GM06990 (cell line): ENCODE measurements at regions not wholly inside any gene's neighbourhood (a gene's known extent, or its start where the extent isn't known, plus 50 kb on each side); places are given as distances from the start of the nearest gene placed in this dataset.

Experiments used
- DNase-seq: peaks from one replicate; pipeline ENCODE4 v3.0.0-alpha.2; 2011; ENCODE audit not compliant: insufficient read length; ENCODE audit errors: extremely low read depth
- H3K27me3 ChIP-seq: replicated peaks from 2 replicates; pipeline ENCODE4 v1.6.0; 2011; ENCODE audit warnings: low read length; ENCODE audit not compliant: control insufficient read depth, insufficient read depth
- H3K36me3 ChIP-seq: 2 replicates; pipeline ENCODE4 v1.5.1; 2011; ENCODE audit warnings: low read length; ENCODE audit not compliant: control insufficient read depth, insufficient read depth
- H3K4me3 ChIP-seq: replicated peaks from 2 replicates; pipeline ENCODE4 v1.5.1; 2011; ENCODE audit warnings: low read depth, mild to moderate bottlenecking, control low read depth, low read length
- CTCF ChIP-seq: IDR thresholded peaks from 2 replicates; pipeline ENCODE4 v1.5.1; 2011; ENCODE audit warnings: low read length, control low read depth, mild to moderate bottlenecking, inconsistent platforms; ENCODE audit not compliant: insufficient read depth, poor library complexity, severe bottlenecking

DNA sequence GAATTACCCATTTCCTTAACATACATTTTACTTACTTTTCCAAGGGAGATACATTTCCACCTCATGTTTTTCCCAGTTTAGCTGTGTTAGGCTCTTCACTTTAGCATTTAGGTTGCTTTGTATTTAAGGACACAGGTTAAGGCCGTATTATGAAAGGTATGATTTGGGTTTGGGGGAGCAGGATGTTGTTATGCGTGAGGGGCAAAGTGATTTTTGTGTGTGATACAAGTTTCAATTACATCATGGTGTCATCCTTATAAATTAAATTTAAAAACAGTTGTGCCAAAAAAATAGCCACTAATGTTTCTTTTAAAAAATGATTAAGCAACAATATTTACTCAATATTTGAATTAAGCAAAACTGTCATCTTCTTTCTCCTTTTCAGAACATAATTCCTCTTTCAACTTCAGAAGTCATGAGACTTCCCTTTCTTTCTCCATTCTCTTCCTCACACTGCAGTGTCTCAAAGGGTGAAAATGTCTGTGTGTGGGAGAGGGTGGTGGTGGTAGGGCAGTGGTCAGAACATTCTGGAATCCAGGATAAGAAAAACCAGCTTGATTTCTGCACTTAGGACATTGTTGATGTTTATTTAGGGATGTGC is 126.2 kb downstream of the KCNRG start:
- DNase-seq: no peak
- Histone ChIP-seq H3K36me3 (no peaks in the 10 kb centered on the region), H3K4me3 (no peak overlapping the region), H3K27me3 (no peaks in the 10 kb centered on the region; the same call in 1 of the 2 replicates)
- no peak for TF ChIP-seq CTCF

GRCh38 chr13:50144246-50145160 is 129.3 kb downstream of the KCNRG start:
- no peak for DNase-seq
- no peak overlapping the region for H3K4me3 ChIP-seq
- no peaks in the 10 kb centered on the region for H3K36me3 ChIP-seq
- no peaks in the 10 kb centered on the region for H3K27me3 ChIP-seq
- no peak for TF ChIP-seq CTCF

- DNase-seq: no peak
- Histone ChIP-seq H3K36me3 (no peaks in the 10 kb centered on the region), H3K27me3 (no peaks in the 10 kb centered on the region), H3K4me3 (no peak overlapping the region)
- no peak for TF ChIP-seq CTCF
Observed at GRCh38 chr13:50149214-50149613, 134.0 kb downstream of the KCNRG start.

- TF ChIP-seq CTCF: no peak
- no peaks in the 10 kb centered on the region for H3K27me3 ChIP-seq
- no peak for DNase-seq
- H3K4me3 ChIP-seq: no peak overlapping the region
- no peaks in the 10 kb centered on the region for H3K36me3 ChIP-seq
Observed at GRCh38 chr13:50149932-50150331, 134.7 kb downstream of the KCNRG start.

DNA sequence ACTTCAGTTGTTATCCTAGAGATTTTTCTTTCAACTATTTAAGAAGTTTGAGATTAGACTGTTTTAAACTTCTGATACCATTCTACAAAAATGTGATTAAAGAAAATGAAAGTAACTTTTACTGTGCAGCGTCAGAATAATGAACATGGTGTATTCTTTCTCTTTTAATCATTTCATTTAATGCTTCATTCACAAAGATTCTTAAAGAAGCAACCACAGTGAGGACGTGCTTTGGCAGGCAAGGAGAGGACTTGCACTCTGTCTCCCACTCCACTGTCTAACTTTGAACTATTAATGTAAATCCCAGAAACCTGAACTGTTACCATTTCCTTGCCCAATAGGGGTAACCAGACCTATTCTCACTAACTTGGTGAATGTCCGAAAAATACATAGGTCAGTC is 137.0 kb downstream of the KCNRG start:
- DNase-seq: no peak
- Histone ChIP-seq H3K36me3 (no peaks in the 10 kb centered on the region), H3K27me3 (no peaks in the 10 kb centered on the region; the same call in 1 of the 2 replicates), H3K4me3 (no peak overlapping the region)
- no peak for TF ChIP-seq CTCF
